Erythroblast (primary cell): ENCODE measurements at regions not wholly inside any gene's neighbourhood (a gene's known extent, or its start where the extent isn't known, plus 50 kb on each side); places are given as distances from the start of the nearest gene placed in this dataset.

ENCODE experiments used
- GATA1 ChIP-seq: IDR thresholded peaks from 2 replicates; pipeline ENCODE4 v1.6.1; 2011; ENCODE audit warnings: low read depth, mild to moderate bottlenecking, control low read depth, low read length, moderate library complexity
- POLR2A ChIP-seq: IDR thresholded peaks from 2 replicates; pipeline ENCODE4 v1.6.1; 2011; ENCODE audit warnings: mild to moderate bottlenecking, low read length

DNA sequence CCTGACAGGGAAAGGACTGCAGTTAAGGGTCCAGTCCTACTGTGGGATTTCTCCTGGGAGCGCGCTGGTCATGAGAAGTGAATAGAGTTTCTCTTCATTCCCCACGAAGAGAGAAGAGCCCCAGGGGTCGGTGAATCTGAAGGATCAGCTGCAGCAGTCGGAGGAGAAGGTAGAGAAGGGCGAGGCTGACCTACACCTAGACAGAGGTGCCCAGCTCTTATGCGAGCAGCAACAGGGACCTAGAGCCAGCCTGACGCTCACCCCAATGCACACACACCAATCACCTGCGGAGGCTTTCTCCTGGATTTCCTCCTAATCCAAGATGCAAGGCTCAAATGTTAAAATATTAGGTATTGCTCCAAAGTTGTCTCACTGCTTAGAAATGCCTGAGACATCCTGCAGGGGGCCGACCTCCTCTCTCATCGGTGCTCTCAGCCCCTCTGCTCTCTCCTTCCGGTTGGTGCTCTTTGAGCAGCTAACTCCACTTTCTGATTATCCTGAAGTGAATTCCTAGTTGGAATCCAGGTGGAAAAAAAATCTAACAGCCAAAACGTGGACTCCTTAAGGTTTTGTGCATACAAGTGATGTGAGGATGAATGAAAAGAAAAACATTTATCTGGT, 176.4 kb downstream of the AHR start:
- TF ChIP-seq POLR2A (no peak), GATA1 (no peak)
